SU-DHL-6 (cell line): ENCODE measurements at regions not wholly inside any gene's neighbourhood (a gene's known extent, or its start where the extent isn't known, plus 50 kb on each side); places are given as distances from the start of the nearest gene placed in this dataset.

ENCODE experiments used
- H2AFZ ChIP-seq: fragments of 200-600 bp; sonication (generic); 2 replicates; pipeline ENCODE4 v1.6.1; 2014; ENCODE audit warnings: low read depth, mild to moderate bottlenecking, moderate library complexity, mixed read lengths, antibody characterized with exemption, low read length; ENCODE audit not compliant: severe bottlenecking
- H3F3A ChIP-seq: fragments of 200-600 bp; shearing (Covaris generic); 2 replicates; pipeline ENCODE4 v1.6.0; 2016; ENCODE audit warnings: antibody characterized with exemption, mild to moderate bottlenecking; ENCODE audit not compliant: insufficient read depth
- H3K27ac ChIP-seq: fragments of 200-600 bp; sonication (generic); 2 replicates; pipeline ENCODE4 v1.5.1; 2016; ENCODE audit warnings: low read depth, mild to moderate bottlenecking, low read length, moderate library complexity, mixed read lengths
- H3K27me3 ChIP-seq: fragments of 200-600 bp; sonication (generic), shearing (Covaris generic); 2 replicates; pipeline ENCODE4 v1.6.0; 2014; ENCODE audit warnings: mild to moderate bottlenecking, low read length
- H3K36me3 ChIP-seq: fragments of 200-600 bp; sonication (generic); 2 replicates; pipeline ENCODE4 v1.6.1; 2014; ENCODE audit warnings: mild to moderate bottlenecking, low read length, mixed read lengths
- H3K4me2 ChIP-seq: fragments of 300-600, 200-600 bp; shearing (Covaris generic), sonication (generic); 2 replicates; pipeline ENCODE4 v1.6.0; 2014; ENCODE audit warnings: low read length, low read depth, mild to moderate bottlenecking; ENCODE audit not compliant: poor library complexity, severe bottlenecking
- H3K4me3 ChIP-seq: fragments of 200-600 bp; sonication (generic); 2 replicates; pipeline ENCODE4 v1.5.1; 2014; ENCODE audit warnings: antibody characterized with exemption, low read length, mild to moderate bottlenecking, mixed read lengths; ENCODE audit not compliant: insufficient read depth, poor library complexity, severe bottlenecking
- H3K79me2 ChIP-seq: fragments of 200-600 bp; sonication (generic); 2 replicates; pipeline ENCODE4 v1.6.1; 2014; ENCODE audit warnings: mild to moderate bottlenecking, low read length, moderate library complexity; ENCODE audit not compliant: insufficient read depth
- H3K9ac ChIP-seq: fragments of 200-600 bp; sonication (generic); 2 replicates; pipeline ENCODE4 v1.7.0; 2014; ENCODE audit warnings: mild to moderate bottlenecking, low read length
- H3K9me2 ChIP-seq: fragments of 200-600 bp; sonication (generic); replicated peaks from 2 replicates; pipeline ENCODE4 v1.6.1; 2014; ENCODE audit warnings: low read length; ENCODE audit not compliant: insufficient read depth
- H3K9me3 ChIP-seq: fragments of 200-600 bp; sonication (generic); 2 replicates; pipeline ENCODE4 v1.6.1; 2014; ENCODE audit warnings: low read length, mixed read lengths; ENCODE audit not compliant: insufficient read depth
- H4K20me1 ChIP-seq: fragments of 200-600 bp; sonication (generic); 2 replicates; pipeline ENCODE4 v1.6.1; 2014; ENCODE audit warnings: low read depth, mild to moderate bottlenecking, antibody characterized with exemption, low read length, moderate library complexity, mixed read lengths
- EZH2phosphoT487 ChIP-seq: fragments of 200-600 bp; sonication (generic), shearing (Covaris generic); conservative IDR thresholded peaks from 2 replicates; pipeline ENCODE4 v1.6.1; 2018; ENCODE audit warnings: mild to moderate bottlenecking, antibody characterized with exemption, low read length, moderate library complexity, mixed read lengths
- TF ChIP-seq, protein P1 (sequence below): fragments of 200-600 bp; sonication (generic); IDR thresholded peaks from one replicate; pipeline ENCODE4 v1.5.1; 2017; ENCODE audit warnings: antibody characterized with exemption, mild to moderate bottlenecking, low read length, moderate library complexity; ENCODE audit not compliant: insufficient read depth, poor library complexity, severe bottlenecking

DNA sequence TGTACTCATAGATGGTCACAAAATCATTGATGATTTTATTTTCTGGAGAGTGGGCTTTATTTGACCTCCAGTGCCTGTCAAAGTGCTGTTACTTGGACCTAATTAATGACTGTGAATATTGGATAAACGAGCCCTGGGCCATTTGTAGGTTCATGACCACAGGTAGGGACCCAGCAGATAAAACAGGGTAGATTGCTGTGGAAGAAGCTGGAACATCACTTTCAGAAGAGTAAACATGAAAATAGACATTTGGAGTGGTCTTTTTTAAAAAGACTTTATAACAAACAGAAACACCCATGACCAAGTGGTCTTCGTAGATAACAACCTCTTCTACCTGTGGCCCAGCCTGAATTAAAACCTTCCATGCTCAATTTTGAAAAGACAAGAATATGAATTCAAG, 472.8 kb upstream of the MKI67 start:
- Histone ChIP-seq H2AFZ (no peak overlapping the region), H3K9me3 (no peaks in the 10 kb centered on the region), H4K20me1 (no peaks in the 10 kb centered on the region), H3K27me3 (0 out of 2 replicates have a peak, but pooled peaks cover 3% of the 10 kb centered on the region), H3K4me3 (no peak overlapping the region), H3F3A (no peaks in the 10 kb centered on the region), H3K36me3 (no peaks in the 10 kb centered on the region), H3K9me2 (no peaks in the 10 kb centered on the region), H3K79me2 (no peaks in the 10 kb centered on the region), H3K4me2 (no peak overlapping the region), H3K27ac (no peak overlapping the region), H3K9ac (no peak overlapping the region)
- TF ChIP-seq, protein P1, sequence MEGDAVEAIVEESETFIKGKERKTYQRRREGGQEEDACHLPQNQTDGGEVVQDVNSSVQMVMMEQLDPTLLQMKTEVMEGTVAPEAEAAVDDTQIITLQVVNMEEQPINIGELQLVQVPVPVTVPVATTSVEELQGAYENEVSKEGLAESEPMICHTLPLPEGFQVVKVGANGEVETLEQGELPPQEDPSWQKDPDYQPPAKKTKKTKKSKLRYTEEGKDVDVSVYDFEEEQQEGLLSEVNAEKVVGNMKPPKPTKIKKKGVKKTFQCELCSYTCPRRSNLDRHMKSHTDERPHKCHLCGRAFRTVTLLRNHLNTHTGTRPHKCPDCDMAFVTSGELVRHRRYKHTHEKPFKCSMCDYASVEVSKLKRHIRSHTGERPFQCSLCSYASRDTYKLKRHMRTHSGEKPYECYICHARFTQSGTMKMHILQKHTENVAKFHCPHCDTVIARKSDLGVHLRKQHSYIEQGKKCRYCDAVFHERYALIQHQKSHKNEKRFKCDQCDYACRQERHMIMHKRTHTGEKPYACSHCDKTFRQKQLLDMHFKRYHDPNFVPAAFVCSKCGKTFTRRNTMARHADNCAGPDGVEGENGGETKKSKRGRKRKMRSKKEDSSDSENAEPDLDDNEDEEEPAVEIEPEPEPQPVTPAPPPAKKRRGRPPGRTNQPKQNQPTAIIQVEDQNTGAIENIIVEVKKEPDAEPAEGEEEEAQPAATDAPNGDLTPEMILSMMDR, result no peak
- TF ChIP-seq EZH2phosphoT487, result no peak

DNA sequence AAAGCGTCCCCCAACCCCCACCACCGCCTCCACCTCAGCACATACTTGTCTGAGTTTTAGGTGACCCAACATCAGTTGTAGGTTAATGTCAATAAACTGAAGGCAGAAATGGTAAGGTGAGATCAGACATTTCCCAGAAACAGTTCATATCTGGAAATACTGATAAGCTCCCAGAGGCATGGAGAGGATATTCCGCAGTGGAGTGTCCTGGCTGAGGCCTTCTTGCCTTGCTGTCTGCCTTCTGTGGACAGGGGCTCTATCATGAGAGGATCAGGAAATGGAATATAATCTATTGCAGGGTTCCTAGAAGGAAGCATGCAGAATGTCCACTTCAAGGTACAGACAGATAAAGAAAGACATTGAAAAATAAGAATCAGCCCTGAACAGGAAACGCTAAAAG, 473.3 kb upstream of the MKI67 start:
- H3K9me3 ChIP-seq, result no peaks in the 10 kb centered on the region
- no peaks in the 10 kb centered on the region for H3F3A ChIP-seq
- no peaks in the 10 kb centered on the region for H3K36me3 ChIP-seq
- H3K4me3 ChIP-seq, result no peak overlapping the region
- no peak for TF ChIP-seq EZH2phosphoT487
- TF ChIP-seq, protein P1, result no peak
- H3K4me2 ChIP-seq, result no peak overlapping the region
- no peaks in the 10 kb centered on the region for H3K79me2 ChIP-seq
- no peak overlapping the region for H2AFZ ChIP-seq
- no peaks in the 10 kb centered on the region for H3K9me2 ChIP-seq
- H3K27me3 ChIP-seq, result 0 out of 2 replicates have a peak, but pooled peaks cover 3% of the 10 kb centered on the region
- H3K9ac ChIP-seq, result no peak overlapping the region
- H3K27ac ChIP-seq, result no peak overlapping the region
- H4K20me1 ChIP-seq, result no peaks in the 10 kb centered on the region

DNA sequence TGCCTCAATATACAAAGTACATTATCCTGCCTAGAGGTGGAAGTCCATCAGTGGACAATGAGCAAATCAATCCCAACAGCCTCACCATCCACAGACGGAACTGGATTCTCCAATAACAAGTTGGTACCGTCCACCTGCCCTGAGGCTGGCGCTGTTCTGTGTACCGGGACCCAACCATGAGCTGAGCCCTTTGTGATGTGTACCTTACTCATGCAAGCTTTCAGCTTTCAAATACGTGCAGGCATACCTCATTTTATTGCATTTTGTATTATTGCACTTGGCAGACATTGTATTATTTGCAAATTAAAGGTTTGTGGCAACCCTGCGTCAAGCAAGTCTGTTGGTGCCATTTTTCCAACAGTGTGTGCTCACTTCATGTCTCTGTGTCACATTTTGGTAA, 476.0 kb upstream of the MKI67 start:
- no peaks in the 10 kb centered on the region for H3K36me3 ChIP-seq
- H4K20me1 ChIP-seq, result no peaks in the 10 kb centered on the region
- no peak overlapping the region for H3K9ac ChIP-seq
- TF ChIP-seq EZH2phosphoT487, result no peak
- TF ChIP-seq, protein P1, result no peak
- no peak overlapping the region for H3K27ac ChIP-seq
- no peaks in the 10 kb centered on the region for H3K9me3 ChIP-seq
- no peak overlapping the region for H3K4me2 ChIP-seq
- H3K27me3 ChIP-seq, result no peaks in the 10 kb centered on the region
- H3K4me3 ChIP-seq, result no peak overlapping the region
- H3K9me2 ChIP-seq, result no peaks in the 10 kb centered on the region
- H2AFZ ChIP-seq, result no peak overlapping the region
- no peaks in the 10 kb centered on the region for H3K79me2 ChIP-seq
- H3F3A ChIP-seq, result no peaks in the 10 kb centered on the region

DNA sequence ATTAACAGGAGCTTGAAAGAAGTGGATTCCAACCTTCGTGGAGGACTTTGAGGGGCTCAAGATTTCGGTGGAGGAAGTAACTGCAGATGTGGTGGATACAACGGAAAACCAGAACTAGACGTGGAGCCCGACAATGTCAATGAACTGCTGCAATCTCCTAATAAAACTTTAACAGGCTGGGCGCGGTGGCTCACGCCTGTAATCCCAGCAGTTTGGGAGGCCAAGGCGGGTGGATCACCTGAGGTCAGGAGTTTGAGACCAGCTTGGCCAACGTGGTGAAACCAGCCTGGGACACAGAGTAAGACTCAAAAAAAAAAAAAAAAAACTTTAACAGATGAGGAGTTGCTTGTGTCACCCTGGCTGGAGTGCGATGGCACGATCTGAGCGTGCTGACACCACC, 477.8 kb upstream of the MKI67 start:
- Histone ChIP-seq H3K9me3 (no peaks in the 10 kb centered on the region), H3K9me2 (no peaks in the 10 kb centered on the region), H3K9ac (no peak overlapping the region), H3K27me3 (no peaks in the 10 kb centered on the region), H3K79me2 (no peaks in the 10 kb centered on the region), H4K20me1 (no peaks in the 10 kb centered on the region), H3K4me2 (no peak overlapping the region), H3K27ac (no peak overlapping the region), H3K4me3 (no peak overlapping the region), H3F3A (no peaks in the 10 kb centered on the region), H3K36me3 (no peaks in the 10 kb centered on the region), H2AFZ (no peak overlapping the region)
- TF ChIP-seq, protein P1, result no peak
- TF ChIP-seq EZH2phosphoT487, result no peak
